NCI-H1930 (cell line): ENCODE measurements at regions not wholly inside any gene's neighbourhood (a gene's known extent, or its start where the extent isn't known, plus 50 kb on each side); places are given as distances from the start of the nearest gene placed in this dataset.
"Not testable (repeated sequence)": the region's sequence is repeated elsewhere in the genome, so short reads cannot be mapped to it uniquely, and the experiment has no call there.

Experiments
- DNase-seq, 2 experiments: peaks; one replicate each; lab custom pipeline; 2025; lab: John Stamatoyannopoulos, UW

DNA sequence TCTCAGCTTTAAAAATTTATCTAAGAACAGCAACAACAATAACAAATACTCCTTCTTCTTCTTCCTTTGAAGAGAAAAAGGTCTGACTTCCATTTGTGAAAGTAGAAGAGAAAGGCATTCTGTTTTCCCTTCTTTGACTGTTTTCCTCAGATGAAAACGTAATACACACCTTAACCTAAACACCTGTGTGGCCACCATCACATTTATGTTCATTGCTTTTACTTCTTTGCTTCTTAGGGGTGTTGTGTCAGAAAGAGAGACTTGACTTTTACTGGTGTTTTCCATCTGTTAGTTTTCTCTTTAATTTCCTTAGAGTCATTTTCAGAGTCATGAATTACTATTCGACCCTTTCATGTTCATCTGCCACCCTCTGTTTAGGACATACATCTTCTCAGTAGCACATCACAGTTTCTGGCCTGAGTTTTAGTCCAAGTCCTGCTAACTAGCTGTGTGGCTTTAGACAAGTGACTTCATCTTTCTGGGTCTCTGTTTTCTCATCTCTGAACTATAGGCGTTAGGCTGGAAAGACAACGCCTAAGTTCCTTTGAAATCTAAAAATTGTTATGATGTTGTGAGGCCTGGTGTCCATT lies 283.8 kb downstream of the GATA3 start:
- no peak for DNase-seq

DNA sequence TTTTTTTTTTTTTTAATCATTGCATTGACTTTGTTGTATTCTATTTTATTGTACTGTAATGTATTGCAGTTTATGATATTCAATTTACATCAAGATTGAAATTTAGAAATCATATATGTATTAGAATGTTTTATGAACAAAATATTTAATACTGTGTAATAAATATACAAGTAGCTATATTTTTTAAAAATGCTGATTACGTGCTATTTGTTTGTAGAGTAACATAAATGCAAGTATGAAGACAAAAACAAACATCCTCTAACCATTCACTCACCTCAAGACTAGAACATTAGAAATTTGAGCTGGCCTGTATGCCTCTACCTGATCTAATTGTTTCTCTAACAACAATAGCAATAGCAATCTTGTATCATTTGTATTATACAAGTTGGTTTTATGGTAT lies 290.3 kb downstream of the GATA3 start:
- DNase-seq = no peak

- DNase-seq = no peak
Measured at GRCh38 chr10:8346861-8347260, 292.4 kb downstream of the GATA3 start.

DNA sequence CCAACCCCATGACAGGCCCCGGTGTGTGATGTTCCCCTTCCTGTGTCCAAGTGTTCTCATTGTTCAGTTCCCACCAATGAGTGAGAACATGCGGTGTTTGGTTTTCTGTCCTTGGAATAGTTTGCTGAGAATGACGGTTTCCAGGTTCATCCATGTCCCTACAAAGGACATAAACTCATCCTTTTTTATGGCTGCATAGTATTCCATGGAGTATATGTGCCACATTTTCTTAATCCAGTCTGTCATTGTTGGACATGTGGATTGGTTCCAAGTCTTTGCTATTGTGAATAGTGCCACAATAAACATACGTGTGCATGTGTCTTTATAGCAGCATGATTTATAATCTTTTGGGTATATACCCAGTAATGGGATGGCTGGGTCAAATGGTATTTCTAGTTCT lies 293.1 kb downstream of the GATA3 start:
- not testable (repeated sequence) for DNase-seq

DNA sequence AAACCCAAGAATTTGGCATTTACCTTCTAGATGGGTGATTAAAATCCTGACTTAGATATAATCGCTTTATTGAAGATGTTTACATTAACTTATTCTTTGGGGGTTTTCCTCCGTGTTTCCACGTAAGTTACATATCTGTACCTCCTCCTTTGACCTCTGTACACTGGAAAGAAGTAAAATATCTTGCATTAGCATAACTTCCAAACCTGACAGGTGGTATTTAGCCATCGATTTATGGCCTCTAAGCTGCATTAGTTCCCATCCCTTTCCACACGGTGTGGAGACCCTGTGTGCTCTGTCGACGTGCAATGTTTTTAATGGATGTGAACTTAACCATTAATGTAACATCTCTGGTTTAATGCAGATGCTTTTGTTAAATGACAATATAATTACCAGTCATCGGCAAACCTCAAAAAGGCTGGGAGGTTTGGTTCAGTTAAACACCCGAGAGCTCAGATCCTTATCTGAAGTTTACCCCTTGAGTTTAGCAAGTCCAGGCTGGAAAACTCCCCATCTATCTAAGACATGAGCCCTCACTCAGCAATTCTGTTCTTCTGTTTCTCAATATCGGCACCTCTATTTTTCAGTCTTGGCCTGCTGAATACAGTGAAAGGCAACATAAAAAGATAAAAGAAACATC lies 295.2 kb downstream of the GATA3 start:
- no peak for DNase-seq

DNA sequence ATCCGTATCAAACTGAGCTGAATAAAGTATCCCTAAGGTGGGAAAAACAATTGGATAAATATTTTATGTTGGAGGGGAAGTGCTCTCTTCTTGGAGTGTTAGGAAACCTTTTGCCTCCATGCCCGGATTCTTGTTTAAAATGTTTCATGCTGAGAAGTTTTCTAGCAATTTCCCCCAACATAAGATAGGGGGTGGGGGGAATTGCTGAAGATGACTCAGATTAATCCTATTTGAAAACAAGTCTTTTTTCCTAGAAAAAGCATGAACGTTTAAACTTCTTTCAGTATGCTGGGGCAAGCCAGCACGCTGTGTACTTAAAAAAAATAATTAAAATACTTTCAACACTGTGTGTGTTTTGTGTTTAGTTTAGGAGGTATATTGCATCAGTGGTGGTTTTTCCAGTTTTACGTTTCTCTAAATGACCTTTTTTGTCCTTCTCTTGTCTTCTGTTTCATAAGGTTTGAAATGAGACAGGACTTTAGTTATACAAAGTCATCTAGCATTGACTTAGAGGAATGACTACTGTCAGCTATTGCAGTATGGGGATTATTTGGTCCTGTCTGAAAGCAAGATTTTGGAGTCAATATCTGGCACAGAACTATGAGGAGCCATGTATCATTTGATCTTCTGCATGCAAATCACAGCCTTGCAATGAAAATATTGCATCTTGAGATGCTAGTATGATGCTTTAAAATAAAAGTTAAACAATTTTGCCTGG lies 295.9 kb downstream of the GATA3 start:
- DNase-seq = no peak

DNA sequence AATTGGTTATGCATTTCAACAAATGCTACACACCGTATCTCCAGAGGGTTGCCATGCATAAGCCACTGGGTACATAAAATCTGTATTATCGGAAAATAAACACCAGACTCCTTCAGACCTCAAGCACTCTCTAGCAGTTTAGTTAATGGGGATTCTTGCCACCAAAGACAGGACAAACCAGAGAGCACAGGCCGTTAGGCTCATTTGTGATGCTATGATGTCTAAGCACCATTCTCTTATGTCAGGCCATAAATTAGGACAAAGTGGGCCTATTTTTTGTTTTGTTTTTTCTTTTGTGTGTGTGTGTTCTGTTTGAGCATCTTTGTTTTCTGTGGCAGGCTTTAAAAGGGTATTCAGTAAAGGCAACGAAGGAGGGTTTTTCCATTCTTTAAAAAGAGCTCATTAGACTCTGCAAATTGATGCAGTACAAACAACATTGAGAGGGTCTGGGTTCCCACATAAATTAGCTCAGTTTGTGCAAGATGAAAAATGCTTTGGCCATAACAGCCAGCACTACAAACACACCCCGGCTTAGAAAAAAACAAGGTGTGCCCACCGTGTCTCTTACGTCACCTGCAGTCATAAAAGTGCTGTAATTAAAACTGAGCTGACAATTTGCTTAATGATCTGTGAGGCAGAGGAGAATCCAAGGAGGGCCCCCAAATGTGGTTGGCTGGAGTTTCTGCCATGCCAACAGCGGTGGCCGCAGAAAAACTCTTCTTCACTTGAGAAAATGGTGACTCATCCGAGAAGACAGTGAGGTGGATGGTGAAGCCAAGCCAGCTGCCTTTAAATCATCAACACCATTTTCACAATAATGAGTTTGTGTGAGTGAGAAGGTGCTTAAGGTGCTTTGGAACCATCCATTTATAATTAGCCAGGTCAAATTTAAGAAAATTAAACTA lies 297.9 kb downstream of the GATA3 start:
- DNase-seq = no peak

DNA sequence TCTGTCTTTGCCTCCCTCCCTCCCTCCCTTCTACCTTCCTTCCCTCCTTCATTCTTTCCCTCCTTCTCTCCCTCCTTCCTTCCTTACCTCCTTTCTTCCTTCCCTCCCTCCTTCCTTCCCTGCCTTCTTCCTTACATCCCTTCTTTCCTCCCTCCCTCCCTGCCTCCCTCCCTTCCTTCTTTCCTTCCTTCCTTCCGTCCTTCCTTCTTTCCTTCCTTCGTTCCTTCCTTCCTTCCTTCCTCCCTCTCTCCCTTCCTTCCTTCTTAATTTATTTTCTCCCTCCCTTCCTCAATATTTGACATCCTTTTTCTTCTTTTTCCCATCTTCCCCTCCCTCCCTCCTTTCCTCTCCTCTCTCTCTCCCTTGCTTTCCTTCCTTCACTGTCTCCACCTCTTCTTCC lies 301.8 kb downstream of the GATA3 start:
- DNase-seq = no peak

DNA sequence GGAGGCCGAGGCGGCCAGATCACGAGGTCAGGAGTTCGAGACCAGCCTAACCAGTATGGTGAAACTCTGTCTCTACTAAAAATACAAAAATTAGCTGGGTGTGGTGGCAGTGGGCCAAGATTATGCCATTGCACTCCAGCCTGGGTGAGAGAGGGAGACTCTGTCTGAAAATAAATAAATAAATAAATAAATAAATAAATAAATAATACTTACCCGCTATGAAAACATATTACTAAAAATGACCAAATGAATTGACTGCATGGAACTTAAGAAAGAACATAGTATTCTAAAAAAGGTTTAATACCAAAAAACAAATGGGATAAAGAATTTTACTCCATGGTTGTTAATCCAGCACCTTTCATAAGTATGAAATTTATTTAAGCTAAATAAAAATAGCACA lies 305.0 kb downstream of the GATA3 start:
- DNase-seq = no peak

GRCh38 chr10:8360365-8360764 lies 305.9 kb downstream of the GATA3 start:
- no peak for DNase-seq

- DNase-seq = no peak
Measured at GRCh38 chr10:8360814-8361509, 306.5 kb downstream of the GATA3 start.

GRCh38 chr10:8361510-8361844 lies 307.0 kb downstream of the GATA3 start:
- no peak for DNase-seq

DNA sequence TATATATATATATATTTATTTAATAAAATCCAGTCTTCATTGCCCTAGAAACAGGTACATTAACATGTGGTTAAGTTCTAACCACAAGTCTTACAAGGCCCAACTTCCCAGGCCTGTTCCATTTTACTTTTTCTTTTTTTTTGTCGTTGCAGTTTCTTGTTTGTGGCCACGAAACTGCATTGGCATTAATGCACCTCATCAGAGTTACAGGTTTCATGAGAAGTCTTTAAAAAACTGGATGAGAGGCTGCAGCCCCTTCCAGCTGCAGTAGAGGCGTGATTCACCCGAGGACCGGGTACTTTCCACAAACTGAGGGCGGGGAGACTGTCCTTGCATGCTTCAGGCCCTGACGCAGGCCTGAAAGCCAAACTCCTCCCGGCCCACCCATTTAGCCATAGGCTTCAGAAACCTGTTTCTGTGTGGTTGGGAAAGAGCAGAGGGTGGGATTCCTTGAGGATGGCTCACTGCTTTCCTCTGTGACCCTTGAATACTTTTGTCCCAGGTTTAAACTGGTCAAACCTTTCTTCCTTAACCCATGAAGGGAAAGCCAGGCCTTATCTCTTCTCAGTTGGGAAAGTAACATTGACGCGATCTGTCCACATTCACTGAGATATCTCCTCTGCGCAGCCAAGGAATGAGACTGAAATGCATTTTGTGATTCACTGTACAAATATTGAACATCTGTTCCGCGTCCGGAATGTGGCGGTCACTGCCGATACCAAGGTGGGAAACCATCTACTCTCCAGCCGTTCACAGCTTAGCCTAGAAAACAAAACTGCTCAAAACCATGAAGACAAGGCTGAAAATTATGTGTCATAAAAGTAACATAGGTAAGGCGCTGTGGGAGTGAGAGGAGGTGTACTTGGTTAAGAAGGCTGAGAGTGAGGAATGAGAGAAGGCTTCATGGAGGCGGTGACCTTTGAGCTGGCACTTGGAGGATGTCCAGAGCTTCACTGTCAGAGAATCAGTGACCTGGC lies 311.7 kb downstream of the GATA3 start:
- no peak for DNase-seq

- DNase-seq = not testable (repeated sequence)
Measured at GRCh38 chr10:8367672-8368411, 313.4 kb downstream of the GATA3 start.

- no peak for DNase-seq
Measured at GRCh38 chr10:8369666-8370065, 315.2 kb downstream of the GATA3 start.

GRCh38 chr10:8374334-8374733 lies 319.8 kb downstream of the GATA3 start:
- no peak for DNase-seq

- DNase-seq = no peak
Measured at GRCh38 chr10:8375137-8375536, 320.6 kb downstream of the GATA3 start.

GRCh38 chr10:8378198-8378983 lies 323.9 kb downstream of the GATA3 start:
- DNase-seq = no peak
